ENCODE measurements at regions not wholly inside any gene's neighbourhood (a gene's known extent, or its start where the extent isn't known, plus 50 kb on each side); places are given as distances from the start of the nearest gene placed in this dataset.

DNA sequence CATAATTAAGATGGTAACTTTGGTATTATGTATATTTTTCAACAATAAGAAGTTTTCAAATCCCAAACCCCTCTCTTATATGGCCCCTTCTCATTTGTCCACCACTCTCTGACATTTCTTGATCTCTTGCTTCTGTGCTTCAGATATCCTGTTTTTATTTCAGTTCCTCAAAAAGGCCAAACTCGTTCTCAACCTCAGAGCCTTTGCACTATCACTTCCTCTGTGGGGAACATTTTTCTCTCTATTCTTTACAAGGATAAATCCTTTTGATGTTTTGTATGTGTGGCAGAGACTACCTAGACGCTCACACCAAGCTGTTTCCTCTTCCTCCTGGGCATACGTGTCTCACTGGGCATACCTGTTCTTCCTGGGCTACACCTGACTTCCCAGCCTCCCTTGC lies 54.2 kb upstream of the FRMD4A start (continued):
- TF ChIP-seq ARNTL (CRISPR knock-in tag; IDR thresholded peaks at IDR 0.05; ENCODE audit: borderline replicate concordance, low read depth) = no peak
- no peak for TF ChIP-seq BACH2 (CRISPR knock-in tag; IDR thresholded peaks at IDR 0.05; ENCODE audit: borderline replicate concordance)
- no peak for TF ChIP-seq ISL1 (CRISPR knock-in tag; IDR thresholded peaks at IDR 0.05)

GRCh38 chr10:14384116-14384730 lies 53.5 kb upstream of the FRMD4A start:
- no peak for ATAC-seq
- TF ChIP-seq, protein P1, sequence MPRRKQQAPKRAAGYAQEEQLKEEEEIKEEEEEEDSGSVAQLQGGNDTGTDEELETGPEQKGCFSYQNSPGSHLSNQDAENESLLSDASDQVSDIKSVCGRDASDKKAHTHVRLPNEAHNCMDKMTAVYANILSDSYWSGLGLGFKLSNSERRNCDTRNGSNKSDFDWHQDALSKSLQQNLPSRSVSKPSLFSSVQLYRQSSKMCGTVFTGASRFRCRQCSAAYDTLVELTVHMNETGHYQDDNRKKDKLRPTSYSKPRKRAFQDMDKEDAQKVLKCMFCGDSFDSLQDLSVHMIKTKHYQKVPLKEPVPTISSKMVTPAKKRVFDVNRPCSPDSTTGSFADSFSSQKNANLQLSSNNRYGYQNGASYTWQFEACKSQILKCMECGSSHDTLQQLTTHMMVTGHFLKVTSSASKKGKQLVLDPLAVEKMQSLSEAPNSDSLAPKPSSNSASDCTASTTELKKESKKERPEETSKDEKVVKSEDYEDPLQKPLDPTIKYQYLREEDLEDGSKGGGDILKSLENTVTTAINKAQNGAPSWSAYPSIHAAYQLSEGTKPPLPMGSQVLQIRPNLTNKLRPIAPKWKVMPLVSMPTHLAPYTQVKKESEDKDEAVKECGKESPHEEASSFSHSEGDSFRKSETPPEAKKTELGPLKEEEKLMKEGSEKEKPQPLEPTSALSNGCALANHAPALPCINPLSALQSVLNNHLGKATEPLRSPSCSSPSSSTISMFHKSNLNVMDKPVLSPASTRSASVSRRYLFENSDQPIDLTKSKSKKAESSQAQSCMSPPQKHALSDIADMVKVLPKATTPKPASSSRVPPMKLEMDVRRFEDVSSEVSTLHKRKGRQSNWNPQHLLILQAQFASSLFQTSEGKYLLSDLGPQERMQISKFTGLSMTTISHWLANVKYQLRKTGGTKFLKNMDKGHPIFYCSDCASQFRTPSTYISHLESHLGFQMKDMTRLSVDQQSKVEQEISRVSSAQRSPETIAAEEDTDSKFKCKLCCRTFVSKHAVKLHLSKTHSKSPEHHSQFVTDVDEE (CRISPR knock-in tag; IDR thresholded peaks at IDR 0.05) = no peak
- TF ChIP-seq ESRRG (CRISPR knock-in tag; IDR thresholded peaks at IDR 0.05) (no peak), OSR1 (CRISPR knock-in tag; IDR thresholded peaks at IDR 0.05) (no peak), TOX (CRISPR knock-in tag; IDR thresholded peaks at IDR 0.05; ENCODE audit: borderline replicate concordance) (no peak), BACH2 (CRISPR knock-in tag; IDR thresholded peaks at IDR 0.05; ENCODE audit: borderline replicate concordance) (no peak), ZNF8 (CRISPR knock-in tag; IDR thresholded peaks at IDR 0.05) (no peak), RARB (CRISPR knock-in tag; IDR thresholded peaks at IDR 0.05) (no peak), ZC3H10 (CRISPR knock-in tag; IDR thresholded peaks at IDR 0.05) (no peak), ARNTL (CRISPR knock-in tag; IDR thresholded peaks at IDR 0.05; ENCODE audit: borderline replicate concordance, low read depth) (no peak), CSRNP3 (CRISPR knock-in tag; IDR thresholded peaks at IDR 0.05) (no peak), ZNF565 (CRISPR knock-in tag; conservative IDR thresholded peaks at IDR 0.05; ENCODE audit: low read depth) (no peak), PPARA (CRISPR knock-in tag; IDR thresholded peaks at IDR 0.05; ENCODE audit: borderline replicate concordance) (no peak), CSDC2 (CRISPR knock-in tag; IDR thresholded peaks at IDR 0.05) (no peak), TCF4 (CRISPR knock-in tag; IDR thresholded peaks at IDR 0.05; ENCODE audit: borderline replicate concordance) (no peak), SNAI2 (CRISPR knock-in tag; IDR thresholded peaks at IDR 0.05) (no peak), ISL1 (CRISPR knock-in tag; IDR thresholded peaks at IDR 0.05) (no peak), CREB5 (CRISPR knock-in tag; IDR thresholded peaks at IDR 0.05; ENCODE audit: low read depth) (no peak), GLIS3 (CRISPR knock-in tag; IDR thresholded peaks at IDR 0.05) (no peak), ZFP30 (CRISPR knock-in tag; IDR thresholded peaks at IDR 0.05) (no peak)
- TF ChIP-seq, protein P2, sequence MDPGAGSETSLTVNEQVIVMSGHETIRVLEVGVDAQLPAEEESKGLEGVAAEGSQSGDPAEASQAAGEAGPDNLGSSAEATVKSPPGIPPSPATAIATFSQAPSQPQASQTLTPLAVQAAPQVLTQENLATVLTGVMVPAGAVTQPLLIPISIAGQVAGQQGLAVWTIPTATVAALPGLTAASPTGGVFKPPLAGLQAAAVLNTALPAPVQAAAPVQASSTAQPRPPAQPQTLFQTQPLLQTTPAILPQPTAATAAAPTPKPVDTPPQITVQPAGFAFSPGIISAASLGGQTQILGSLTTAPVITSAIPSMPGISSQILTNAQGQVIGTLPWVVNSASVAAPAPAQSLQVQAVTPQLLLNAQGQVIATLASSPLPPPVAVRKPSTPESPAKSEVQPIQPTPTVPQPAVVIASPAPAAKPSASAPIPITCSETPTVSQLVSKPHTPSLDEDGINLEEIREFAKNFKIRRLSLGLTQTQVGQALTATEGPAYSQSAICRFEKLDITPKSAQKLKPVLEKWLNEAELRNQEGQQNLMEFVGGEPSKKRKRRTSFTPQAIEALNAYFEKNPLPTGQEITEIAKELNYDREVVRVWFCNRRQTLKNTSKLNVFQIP (CRISPR knock-in tag; IDR thresholded peaks at IDR 0.05; ENCODE audit: borderline replicate concordance, low read depth) = no peak

- ATAC-seq = no peak
- TF ChIP-seq CSDC2 (CRISPR knock-in tag; IDR thresholded peaks at IDR 0.05) = no peak
- no peak for TF ChIP-seq OSR1 (CRISPR knock-in tag; IDR thresholded peaks at IDR 0.05)
- TF ChIP-seq ZNF8 (CRISPR knock-in tag; IDR thresholded peaks at IDR 0.05) = no peak
- no peak for TF ChIP-seq ISL1 (CRISPR knock-in tag; IDR thresholded peaks at IDR 0.05)
- TF ChIP-seq TOX (CRISPR knock-in tag; IDR thresholded peaks at IDR 0.05; ENCODE audit: borderline replicate concordance) = no peak
- TF ChIP-seq PATZ1 (CRISPR knock-in tag; IDR thresholded peaks at IDR 0.05; ENCODE audit: borderline replicate concordance) = no peak
- TF ChIP-seq ZC3H10 (CRISPR knock-in tag; IDR thresholded peaks at IDR 0.05) = no peak
- TF ChIP-seq ARNTL (CRISPR knock-in tag; IDR thresholded peaks at IDR 0.05; ENCODE audit: borderline replicate concordance, low read depth) = no peak
Measured at GRCh38 chr10:14383266-14383665, 52.5 kb upstream of the FRMD4A start.

Measured in SK-N-SH treated with all-trans-retinoic acid at 6 μM for 48 hours (cell line).